ENCODE measurements at regions not wholly inside any gene's neighbourhood (a gene's known extent, or its start where the extent isn't known, plus 50 kb on each side); places are given as distances from the start of the nearest gene placed in this dataset.

DNA sequence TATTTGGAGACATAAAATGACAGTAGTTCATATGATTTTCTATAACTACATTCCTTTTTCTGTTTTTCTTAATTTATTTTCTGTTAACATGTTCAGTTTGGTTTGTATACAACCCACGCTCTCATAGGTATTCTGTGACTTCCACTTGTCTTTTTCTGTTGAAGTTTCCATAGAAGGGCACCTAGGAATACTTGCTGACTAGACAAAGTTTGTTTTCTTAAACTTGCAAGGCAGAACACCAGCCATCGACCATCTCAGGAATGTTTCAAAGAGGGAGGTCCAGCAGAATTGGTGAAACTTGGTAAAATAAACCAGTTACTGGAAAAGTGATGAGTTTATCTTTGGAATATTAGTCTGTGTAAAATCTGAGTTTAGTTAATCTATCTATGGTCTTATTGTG, 403.2 kb upstream of the CADM2 start:
- in situ Hi-C loops (cut with MboI; ENCODE audit: low sequenced_read_pairs, unreplicated experiment) = no loop called here
- TF ChIP-seq, protein P1, sequence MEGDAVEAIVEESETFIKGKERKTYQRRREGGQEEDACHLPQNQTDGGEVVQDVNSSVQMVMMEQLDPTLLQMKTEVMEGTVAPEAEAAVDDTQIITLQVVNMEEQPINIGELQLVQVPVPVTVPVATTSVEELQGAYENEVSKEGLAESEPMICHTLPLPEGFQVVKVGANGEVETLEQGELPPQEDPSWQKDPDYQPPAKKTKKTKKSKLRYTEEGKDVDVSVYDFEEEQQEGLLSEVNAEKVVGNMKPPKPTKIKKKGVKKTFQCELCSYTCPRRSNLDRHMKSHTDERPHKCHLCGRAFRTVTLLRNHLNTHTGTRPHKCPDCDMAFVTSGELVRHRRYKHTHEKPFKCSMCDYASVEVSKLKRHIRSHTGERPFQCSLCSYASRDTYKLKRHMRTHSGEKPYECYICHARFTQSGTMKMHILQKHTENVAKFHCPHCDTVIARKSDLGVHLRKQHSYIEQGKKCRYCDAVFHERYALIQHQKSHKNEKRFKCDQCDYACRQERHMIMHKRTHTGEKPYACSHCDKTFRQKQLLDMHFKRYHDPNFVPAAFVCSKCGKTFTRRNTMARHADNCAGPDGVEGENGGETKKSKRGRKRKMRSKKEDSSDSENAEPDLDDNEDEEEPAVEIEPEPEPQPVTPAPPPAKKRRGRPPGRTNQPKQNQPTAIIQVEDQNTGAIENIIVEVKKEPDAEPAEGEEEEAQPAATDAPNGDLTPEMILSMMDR (IDR thresholded peaks at IDR 0.05; ENCODE audit: borderline replicate concordance, control extremely low read depth, extremely low read depth, insufficient read depth, missing control alignments) = no peak
- no peak for DNase-seq (ENCODE audit: low spot score)

DNA sequence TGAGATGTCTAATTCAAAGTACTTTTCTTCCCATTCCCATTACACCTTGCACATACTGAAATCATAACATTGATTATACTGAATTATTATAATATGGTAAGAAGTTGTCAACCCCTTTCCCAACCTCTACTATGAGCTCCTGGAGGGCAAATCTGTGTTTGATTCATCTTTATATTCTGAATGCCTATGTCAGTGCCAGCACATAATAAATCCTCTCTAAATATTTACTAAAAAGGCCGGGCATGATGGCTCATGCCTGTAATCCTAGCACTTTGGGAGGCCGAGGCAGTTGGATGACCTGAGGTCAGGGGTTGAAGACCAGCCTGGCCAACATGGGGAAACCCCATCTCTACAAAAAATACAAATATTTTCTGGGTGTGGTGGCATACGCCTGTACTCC, 392.5 kb upstream of the CADM2 start:
- in situ Hi-C loops (cut with MboI; ENCODE audit: low sequenced_read_pairs, unreplicated experiment) = no loop called here
- DNase-seq (ENCODE audit: low spot score) = no peak
- TF ChIP-seq, protein P1 (IDR thresholded peaks at IDR 0.05; ENCODE audit: borderline replicate concordance, control extremely low read depth, extremely low read depth, insufficient read depth, missing control alignments) = no peak

DNA sequence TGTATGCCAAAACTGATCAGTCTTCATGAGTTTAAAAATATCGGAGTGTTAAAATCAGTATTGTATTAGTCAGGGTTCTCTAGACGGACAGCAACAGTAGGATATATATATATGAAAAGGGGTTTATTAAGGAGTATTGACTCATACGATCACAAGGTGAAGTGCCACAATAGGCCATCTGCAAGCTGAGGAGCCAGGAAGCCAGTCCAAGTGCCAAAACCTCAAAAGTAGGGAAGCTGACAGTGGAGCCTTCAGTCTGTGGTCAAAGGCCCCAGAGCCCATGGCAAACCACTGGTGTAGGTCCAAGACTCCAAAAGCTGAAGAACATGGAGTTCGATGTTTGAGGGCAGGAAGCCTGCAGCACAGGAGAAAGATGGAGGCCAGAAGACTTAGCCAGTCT, 391.0 kb upstream of the CADM2 start:
- in situ Hi-C loops (cut with MboI; ENCODE audit: low sequenced_read_pairs, unreplicated experiment) = no loop called here
- TF ChIP-seq, protein P1 (IDR thresholded peaks at IDR 0.05; ENCODE audit: borderline replicate concordance, control extremely low read depth, extremely low read depth, insufficient read depth, missing control alignments) = no peak
- no peak for DNase-seq (ENCODE audit: low spot score)

DNA sequence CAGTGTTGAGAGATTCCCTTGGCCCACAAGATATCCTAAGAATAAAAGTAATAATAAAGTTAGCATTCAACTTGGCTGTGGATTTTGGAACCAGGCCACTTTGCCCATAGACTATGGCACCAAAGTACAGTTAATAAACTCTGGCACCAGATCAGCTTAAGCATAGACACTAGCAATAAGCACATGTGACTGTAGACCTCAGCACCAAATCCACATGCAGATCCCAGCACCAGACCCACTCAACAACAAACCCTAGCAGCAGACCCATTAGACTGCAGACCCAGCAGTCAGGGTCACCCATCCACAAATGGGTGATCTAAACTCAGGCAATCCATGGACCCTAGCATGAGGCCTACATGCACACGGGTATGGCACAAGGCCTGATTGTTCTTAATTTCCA, 384.8 kb upstream of the CADM2 start:
- TF ChIP-seq, protein P1 (IDR thresholded peaks at IDR 0.05; ENCODE audit: borderline replicate concordance, control extremely low read depth, extremely low read depth, insufficient read depth, missing control alignments) = no peak
- DNase-seq (ENCODE audit: low spot score) = no peak
- in situ Hi-C loops (cut with MboI; ENCODE audit: low sequenced_read_pairs, unreplicated experiment) = no loop called here

DNA sequence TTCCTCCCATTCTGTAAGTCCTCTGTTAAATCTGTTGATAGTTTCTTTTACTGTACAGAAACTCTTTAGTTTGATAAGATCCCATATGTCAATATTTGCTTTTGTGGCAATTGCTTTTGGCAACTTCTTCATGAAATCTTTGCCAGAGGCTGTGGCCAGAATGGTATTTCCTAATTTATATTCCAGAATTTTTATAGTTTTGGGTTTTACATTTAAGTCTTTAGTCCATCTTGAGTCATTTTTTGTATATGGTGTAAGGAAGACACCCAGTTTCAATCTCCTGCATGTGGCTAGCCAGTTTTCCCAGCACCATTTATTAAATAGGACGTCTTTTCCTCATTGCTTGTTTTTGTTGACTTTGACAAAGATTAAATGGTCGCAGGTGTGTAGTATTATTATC, 372.4 kb upstream of the CADM2 start:
- in situ Hi-C loops (cut with MboI; ENCODE audit: low sequenced_read_pairs, unreplicated experiment) = no loop called here
- DNase-seq (ENCODE audit: low spot score) = no peak
- TF ChIP-seq, protein P1 (IDR thresholded peaks at IDR 0.05; ENCODE audit: borderline replicate concordance, control extremely low read depth, extremely low read depth, insufficient read depth, missing control alignments) = no peak

DNA sequence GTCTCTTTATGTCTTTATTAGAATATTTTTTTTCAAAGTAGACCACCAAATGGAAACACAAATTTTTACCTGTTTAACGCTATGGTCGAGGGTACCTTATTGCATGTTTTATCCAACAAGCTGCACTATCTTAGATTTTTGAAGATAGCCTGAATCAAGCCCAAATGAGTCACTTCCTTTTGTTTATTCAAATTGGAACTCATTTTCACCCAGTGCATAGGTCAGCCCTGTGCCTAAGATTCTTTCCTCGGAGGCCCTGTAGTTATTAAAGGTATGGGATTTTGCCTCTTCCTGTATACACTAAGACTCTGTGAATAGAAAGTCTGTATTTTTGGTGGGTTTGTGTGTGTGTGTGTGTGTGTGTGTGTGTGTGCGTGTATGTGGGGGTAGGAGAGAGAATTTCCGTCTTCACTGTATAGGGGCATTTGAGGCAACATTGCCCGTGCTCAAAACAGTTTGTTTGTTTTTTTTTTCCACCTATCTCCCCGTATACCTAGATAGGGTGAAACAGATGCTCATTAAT, 358.0 kb upstream of the CADM2 start:
- DNase-seq (ENCODE audit: low spot score) = no peak
- TF ChIP-seq, protein P1 (IDR thresholded peaks at IDR 0.05; ENCODE audit: borderline replicate concordance, control extremely low read depth, extremely low read depth, insufficient read depth, missing control alignments) = no peak
- in situ Hi-C loops (cut with MboI; ENCODE audit: low sequenced_read_pairs, unreplicated experiment) = no loop called here

DNA sequence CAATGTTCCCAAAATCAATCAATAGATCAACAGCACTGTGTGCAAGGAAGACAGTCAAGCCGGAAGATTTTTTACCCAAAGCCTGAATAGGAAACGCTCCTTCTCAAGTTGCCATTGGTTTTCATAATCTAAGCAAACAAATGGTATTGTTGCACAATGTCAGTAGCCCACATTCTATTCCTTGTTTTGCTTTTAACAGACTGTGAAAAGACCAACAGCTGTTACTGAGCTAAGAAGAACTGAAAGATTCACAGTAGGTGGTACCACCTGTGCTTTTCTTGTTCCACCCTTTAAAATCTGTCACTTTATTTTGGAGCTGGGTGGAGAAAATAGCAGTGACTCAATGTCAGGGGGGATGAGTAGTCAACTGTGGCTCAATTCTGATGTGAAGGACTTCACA, 357.5 kb upstream of the CADM2 start:
- in situ Hi-C loops (cut with MboI; ENCODE audit: low sequenced_read_pairs, unreplicated experiment) = no loop called here
- no peak for DNase-seq (ENCODE audit: low spot score)
- TF ChIP-seq, protein P1 (IDR thresholded peaks at IDR 0.05; ENCODE audit: borderline replicate concordance, control extremely low read depth, extremely low read depth, insufficient read depth, missing control alignments) = no peak
